ENCODE measurements at regions not wholly inside any gene's neighbourhood (a gene's known extent, or its start where the extent isn't known, plus 50 kb on each side); places are given as distances from the start of the nearest gene placed in this dataset.

DNA sequence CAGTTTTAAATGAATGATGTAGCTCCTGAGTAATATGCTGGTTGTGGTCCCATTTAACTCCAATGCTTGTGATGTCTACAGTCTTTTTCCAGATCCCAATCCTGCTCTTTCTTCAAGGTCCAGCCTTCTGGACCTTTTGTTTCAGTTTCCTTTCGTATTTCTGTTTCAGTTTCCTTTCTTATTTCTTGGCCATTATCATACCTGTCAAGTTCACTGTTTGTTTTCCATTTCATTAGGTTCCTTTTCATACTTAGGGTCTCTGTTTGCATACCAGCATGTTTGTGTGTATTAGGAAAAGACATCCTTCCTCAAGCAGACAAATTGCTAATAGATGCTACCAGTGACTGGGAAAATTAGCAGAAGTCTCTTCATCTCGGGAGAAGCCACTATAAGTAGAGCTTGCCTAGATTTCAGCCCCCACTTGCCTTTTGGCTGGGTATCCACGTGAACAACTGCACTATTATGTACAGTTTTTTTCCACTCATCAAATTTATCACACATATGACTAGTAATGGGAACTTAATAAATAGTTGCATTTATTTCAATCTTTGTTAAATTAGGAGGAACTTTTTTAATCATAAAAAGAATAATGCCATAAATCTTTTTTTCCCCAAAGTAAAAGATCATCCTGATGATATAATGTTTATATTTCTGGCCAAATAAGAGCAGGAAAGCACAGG is 583.4 kb downstream of the BCKDHB start:
- TF ChIP-seq, protein P1, sequence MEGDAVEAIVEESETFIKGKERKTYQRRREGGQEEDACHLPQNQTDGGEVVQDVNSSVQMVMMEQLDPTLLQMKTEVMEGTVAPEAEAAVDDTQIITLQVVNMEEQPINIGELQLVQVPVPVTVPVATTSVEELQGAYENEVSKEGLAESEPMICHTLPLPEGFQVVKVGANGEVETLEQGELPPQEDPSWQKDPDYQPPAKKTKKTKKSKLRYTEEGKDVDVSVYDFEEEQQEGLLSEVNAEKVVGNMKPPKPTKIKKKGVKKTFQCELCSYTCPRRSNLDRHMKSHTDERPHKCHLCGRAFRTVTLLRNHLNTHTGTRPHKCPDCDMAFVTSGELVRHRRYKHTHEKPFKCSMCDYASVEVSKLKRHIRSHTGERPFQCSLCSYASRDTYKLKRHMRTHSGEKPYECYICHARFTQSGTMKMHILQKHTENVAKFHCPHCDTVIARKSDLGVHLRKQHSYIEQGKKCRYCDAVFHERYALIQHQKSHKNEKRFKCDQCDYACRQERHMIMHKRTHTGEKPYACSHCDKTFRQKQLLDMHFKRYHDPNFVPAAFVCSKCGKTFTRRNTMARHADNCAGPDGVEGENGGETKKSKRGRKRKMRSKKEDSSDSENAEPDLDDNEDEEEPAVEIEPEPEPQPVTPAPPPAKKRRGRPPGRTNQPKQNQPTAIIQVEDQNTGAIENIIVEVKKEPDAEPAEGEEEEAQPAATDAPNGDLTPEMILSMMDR (IDR thresholded peaks at IDR 0.05; ENCODE audit: extremely low read depth, insufficient read depth, missing control alignments) = no peak
- in situ Hi-C loops (cut with MboI; ENCODE audit: low pct_unique_long_range_greater_than_20kb, low sequenced_read_pairs, unreplicated experiment) = no loop called here
- no peak for DNase-seq (ENCODE audit: low spot score)

DNA sequence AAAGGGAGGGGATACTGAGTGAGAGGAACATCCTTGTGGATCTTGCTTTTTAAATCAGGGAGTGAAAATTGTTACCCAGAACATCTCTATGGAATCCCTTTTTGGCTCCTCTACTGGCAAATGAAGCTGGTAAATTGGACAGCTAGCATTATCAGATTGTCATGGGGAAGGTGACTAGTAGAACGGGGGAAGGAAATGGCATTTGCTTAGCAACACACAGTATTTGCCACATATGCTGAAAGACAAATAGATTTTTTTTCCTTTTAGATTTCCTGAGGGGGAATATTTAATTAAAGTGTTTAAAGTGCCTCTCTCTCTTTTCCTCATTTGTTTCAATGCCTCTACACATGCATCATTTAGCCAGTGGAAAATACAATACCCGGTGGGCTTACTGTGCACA is 573.5 kb downstream of the BCKDHB start:
- no peak for DNase-seq (ENCODE audit: low spot score)
- TF ChIP-seq, protein P1 (IDR thresholded peaks at IDR 0.05; ENCODE audit: extremely low read depth, insufficient read depth, missing control alignments) = no peak
- in situ Hi-C loops (cut with MboI; ENCODE audit: low pct_unique_long_range_greater_than_20kb, low sequenced_read_pairs, unreplicated experiment) = no loop called here

DNA sequence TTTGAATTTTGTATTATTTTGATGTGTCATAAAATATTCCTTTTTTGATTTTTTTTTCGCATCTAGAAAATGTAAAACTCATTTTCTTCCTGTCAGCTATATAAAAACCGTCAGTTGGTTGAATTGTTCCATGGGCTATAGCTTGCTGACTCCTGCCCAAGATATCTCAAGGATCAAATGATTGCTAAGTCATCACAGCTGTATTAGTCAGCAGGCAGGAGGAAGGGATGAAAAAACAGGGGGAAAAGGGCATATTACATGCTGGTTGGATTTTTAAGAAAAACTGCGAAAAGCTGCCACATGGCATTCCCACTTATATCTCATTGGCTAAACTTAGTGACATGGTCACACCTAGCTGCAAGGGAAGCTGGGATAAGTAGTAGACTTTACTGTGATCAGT is 569.9 kb downstream of the BCKDHB start:
- in situ Hi-C loops (cut with MboI; ENCODE audit: low pct_unique_long_range_greater_than_20kb, low sequenced_read_pairs, unreplicated experiment) = no loop called here
- TF ChIP-seq, protein P1 (IDR thresholded peaks at IDR 0.05; ENCODE audit: extremely low read depth, insufficient read depth, missing control alignments) = no peak
- DNase-seq (ENCODE audit: low spot score) = no peak

DNA sequence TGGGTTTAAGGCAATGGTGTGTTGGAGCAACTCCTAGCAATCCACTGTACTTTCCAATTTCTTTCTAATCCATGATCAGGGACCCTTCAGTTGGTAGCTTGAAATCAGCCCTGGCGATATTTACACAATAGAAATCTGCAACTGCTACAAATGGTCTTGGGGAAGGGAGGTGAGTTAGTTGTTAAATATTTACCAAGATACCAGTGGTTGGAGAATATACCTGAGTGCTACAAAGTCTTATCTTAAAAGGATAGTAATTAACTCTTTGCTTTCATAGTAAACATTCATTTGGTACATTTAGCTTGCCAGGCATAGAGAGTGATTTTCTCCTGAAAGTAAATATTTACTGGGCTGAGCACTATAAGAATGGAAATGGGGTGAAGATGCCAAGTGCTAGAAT is 568.2 kb downstream of the BCKDHB start:
- in situ Hi-C loops (cut with MboI; ENCODE audit: low pct_unique_long_range_greater_than_20kb, low sequenced_read_pairs, unreplicated experiment) = no loop called here
- no peak for DNase-seq (ENCODE audit: low spot score)

DNA sequence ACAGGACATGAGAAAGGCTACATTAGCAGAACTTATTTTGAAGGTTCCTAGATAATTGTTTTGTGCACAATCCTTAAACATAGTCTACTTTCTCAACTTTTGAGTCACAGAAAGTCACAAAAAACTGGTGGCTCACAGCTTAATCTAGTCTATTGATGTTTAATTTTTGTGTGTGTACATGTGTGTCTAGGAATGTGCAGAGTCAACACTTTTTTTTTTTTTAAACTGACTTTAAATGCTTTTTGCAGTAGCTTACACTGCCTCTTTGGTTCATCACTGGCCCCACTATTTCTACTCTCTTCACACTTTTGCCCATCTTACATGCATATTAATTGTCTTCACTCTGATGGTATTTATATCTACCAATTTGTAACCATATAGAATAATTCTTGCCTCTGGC is 566.9 kb downstream of the BCKDHB start:
- TF ChIP-seq, protein P1 (IDR thresholded peaks at IDR 0.05; ENCODE audit: extremely low read depth, insufficient read depth, missing control alignments) = no peak
- DNase-seq (ENCODE audit: low spot score) = no peak
- in situ Hi-C loops (cut with MboI; ENCODE audit: low pct_unique_long_range_greater_than_20kb, low sequenced_read_pairs, unreplicated experiment) = no loop called here

More for the DNA sequence above, 568.2 kb downstream of the BCKDHB start:
- TF ChIP-seq, protein P1 (IDR thresholded peaks at IDR 0.05; ENCODE audit: extremely low read depth, insufficient read depth, missing control alignments) = no peak

DNA sequence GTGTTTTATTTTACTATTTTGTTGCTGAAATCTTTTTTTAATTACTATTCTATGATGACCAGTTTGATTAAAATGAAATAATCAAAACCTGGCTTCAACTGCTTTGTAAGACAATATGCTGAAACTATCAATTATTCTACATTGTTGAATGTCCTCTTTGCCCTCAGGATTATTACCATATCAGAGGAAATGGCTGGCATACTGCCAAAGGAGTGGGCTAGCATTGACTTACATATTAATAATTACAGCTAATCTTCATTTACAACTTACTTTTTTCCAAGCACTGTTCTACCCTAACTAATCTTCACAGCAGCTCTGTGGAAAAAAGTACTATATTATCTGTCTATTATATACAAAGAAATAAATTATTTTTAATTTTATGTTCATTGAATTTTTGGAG is 560.5 kb downstream of the BCKDHB start:
- no peak for DNase-seq (ENCODE audit: low spot score)
- in situ Hi-C loops (cut with MboI; ENCODE audit: low pct_unique_long_range_greater_than_20kb, low sequenced_read_pairs, unreplicated experiment) = no loop called here
- TF ChIP-seq, protein P1 (IDR thresholded peaks at IDR 0.05; ENCODE audit: extremely low read depth, insufficient read depth, missing control alignments) = no peak

Measured in GM13977 (cell line).